AG10803 (cell line): ENCODE measurements at regions not wholly inside any gene's neighbourhood (a gene's known extent, or its start where the extent isn't known, plus 50 kb on each side); places are given as distances from the start of the nearest gene placed in this dataset.
"Not testable (repeated sequence)": the region's sequence is repeated elsewhere in the genome, so short reads cannot be mapped to it uniquely, and the experiment has no call there.

Source experiments
- DNase-seq: peaks from one replicate; pipeline ENCODE4 v3.0.0; 2010; ENCODE audit warnings: low read depth
- H3K4me3 ChIP-seq: 2 replicates; pipeline ENCODE4 v1.5.1; 2011; ENCODE audit warnings: mild to moderate bottlenecking, low read length, control low read depth
- TF ChIP-seq, protein P1 (sequence below): conservative IDR thresholded peaks from 2 replicates; pipeline ENCODE4 v1.5.1; 2011; ENCODE audit warnings: mild to moderate bottlenecking, low read length, control low read depth, inconsistent platforms

- DNase-seq: peak; percentile 93
These were observed 88.6 kb upstream of the FHL2 start for GRCh38 chr2:105487142-105488069.

DNA sequence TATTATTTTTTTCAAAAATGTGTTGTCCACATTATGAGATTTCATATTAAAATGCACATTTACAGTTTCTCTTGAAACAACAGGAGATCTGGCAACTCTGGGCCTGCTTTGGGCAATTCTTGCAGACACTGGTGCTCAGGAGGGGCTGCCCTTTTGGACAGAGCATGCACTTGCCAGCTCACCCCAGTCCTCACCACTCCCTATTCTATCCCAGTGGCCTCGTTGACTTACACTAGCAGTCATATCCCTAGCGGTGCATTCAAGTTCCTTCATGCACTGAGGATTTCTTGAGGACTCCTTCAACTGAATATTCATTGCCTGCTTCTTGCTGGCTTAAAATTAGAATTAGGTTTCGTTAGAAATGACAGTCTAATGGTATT, 87.9 kb upstream of the FHL2 start:
- TF ChIP-seq, protein P1, sequence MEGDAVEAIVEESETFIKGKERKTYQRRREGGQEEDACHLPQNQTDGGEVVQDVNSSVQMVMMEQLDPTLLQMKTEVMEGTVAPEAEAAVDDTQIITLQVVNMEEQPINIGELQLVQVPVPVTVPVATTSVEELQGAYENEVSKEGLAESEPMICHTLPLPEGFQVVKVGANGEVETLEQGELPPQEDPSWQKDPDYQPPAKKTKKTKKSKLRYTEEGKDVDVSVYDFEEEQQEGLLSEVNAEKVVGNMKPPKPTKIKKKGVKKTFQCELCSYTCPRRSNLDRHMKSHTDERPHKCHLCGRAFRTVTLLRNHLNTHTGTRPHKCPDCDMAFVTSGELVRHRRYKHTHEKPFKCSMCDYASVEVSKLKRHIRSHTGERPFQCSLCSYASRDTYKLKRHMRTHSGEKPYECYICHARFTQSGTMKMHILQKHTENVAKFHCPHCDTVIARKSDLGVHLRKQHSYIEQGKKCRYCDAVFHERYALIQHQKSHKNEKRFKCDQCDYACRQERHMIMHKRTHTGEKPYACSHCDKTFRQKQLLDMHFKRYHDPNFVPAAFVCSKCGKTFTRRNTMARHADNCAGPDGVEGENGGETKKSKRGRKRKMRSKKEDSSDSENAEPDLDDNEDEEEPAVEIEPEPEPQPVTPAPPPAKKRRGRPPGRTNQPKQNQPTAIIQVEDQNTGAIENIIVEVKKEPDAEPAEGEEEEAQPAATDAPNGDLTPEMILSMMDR: no peak
- DNase-seq: no peak
- H3K4me3 ChIP-seq: no peak overlapping the region

More at GRCh38 chr2:105487142-105488069, 88.6 kb upstream of the FHL2 start:
- TF ChIP-seq, protein P1: no peak
- H3K4me3 ChIP-seq: no peak overlapping the region

GRCh38 chr2:105478670-105479069, 79.8 kb upstream of the FHL2 start:
- TF ChIP-seq, protein P1: no peak
- H3K4me3 ChIP-seq: no peak overlapping the region
- DNase-seq: no peak

DNA sequence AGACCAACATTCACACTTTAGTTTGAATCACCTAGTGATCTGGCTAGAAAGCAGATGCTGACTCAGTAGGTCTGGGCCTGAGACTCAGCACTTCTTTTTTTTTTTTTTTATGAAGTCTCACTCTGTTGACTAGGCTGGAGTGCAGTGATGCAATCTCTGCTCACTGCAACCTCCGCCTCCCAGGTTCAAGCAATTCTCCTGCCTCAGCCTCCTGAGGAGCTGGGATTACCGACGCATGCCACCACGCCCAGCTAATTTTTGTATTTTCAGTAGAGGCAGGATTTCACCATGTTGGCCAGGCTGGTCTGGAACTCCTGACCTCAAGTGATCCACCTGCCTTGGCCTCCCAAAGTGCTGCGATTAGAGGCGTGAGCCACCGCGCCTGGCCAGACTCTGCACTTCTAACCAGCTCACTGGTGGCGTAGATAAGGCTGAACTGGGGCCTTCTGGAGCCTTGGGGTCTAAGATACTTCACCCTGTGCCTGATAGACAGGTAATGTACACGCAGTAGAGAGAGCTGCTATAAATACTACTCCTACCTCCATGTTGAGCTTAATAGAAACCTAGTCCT, 78.3 kb upstream of the FHL2 start:
- H3K4me3 ChIP-seq, DNase-seq: not testable (repeated sequence)

DNA sequence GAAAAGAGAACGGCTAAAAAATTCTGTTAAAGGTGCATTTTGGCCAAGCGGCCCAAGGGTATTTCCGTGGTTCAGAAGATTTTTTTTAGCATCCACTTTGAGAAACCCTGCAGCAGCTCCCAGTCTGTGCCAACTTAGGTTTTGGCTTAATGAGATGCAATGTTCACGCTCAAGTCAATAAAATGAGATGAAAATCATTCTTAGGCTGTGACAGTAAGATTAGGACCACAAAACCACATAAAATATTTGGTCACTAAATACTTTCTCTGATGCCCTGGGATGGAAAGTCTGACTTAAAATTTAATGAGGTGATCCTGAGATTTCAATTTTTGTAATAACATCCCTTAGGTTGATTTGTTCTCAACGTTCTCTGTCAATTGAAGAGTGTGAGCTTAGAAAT, 74.2 kb upstream of the FHL2 start:
- DNase-seq: no peak
- TF ChIP-seq, protein P1: no peak
- no peak overlapping the region for H3K4me3 ChIP-seq

GRCh38 chr2:105470979-105471378, 72.1 kb upstream of the FHL2 start:
- H3K4me3 ChIP-seq: no peak overlapping the region
- no peak for DNase-seq
- TF ChIP-seq, protein P1: no peak

DNA sequence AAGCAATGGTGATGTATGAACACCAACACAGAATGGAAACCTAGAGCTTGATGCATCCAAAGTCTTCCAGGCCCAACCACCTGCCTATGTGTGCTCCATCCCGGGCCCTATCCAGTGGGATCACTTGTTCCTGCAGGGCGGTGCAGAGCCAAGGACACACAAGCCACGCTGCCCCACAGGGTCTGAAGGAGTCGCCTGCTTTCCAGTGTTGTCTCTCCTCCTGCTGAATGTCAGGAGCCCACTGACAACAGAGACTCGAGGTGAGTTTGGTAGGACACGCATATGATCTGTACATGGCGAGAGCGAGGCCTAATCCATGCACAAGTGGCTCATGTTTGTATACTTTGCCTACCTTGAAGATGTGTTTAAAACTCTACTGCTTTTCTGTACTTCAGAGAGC, 70.9 kb upstream of the FHL2 start:
- TF ChIP-seq, protein P1: no peak
- H3K4me3 ChIP-seq: no peak overlapping the region
- DNase-seq: no peak
